HepG2 (cell line): ENCODE measurements at regions not wholly inside any gene's neighbourhood (a gene's known extent, or its start where the extent isn't known, plus 50 kb on each side); places are given as distances from the start of the nearest gene placed in this dataset.

Experiments used
- ARID2 ChIP-seq: sonication (generic); formaldehyde crosslinking; IDR thresholded peaks from 2 replicates; pipeline ENCODE4 v1.8.1; 2022; ENCODE audit warnings: mild to moderate bottlenecking, missing genetic modification reagents, borderline replicate concordance
- IRF1 ChIP-seq: sonication (generic); formaldehyde crosslinking; IDR thresholded peaks from 2 replicates; pipeline ENCODE4 v1.4.0; 2020; ENCODE audit warnings: low read depth, mild to moderate bottlenecking, missing genetic modification reagents
- MEIS1 ChIP-seq: sonication (generic); formaldehyde crosslinking; IDR thresholded peaks from 2 replicates; pipeline ENCODE4 v1.9.0; 2021; ENCODE audit warnings: mild to moderate bottlenecking, missing genetic modification reagents, moderate library complexity, borderline replicate concordance
- ZNF577 ChIP-seq: sonication (generic); formaldehyde crosslinking; IDR thresholded peaks from 2 replicates; pipeline ENCODE4 v1.4.0; 2020; ENCODE audit warnings: mild to moderate bottlenecking, low read depth, missing genetic modification reagents, borderline replicate concordance
- ZNF713 ChIP-seq: sonication (generic); formaldehyde crosslinking; IDR thresholded peaks from 2 replicates; pipeline ENCODE4 v1.4.0; 2020; ENCODE audit warnings: mild to moderate bottlenecking, missing genetic modification reagents
- TF ChIP-seq, protein P1 (sequence below), 2 experiments: sonication (generic) in 1 of 2; formaldehyde crosslinking in 1 of 2; IDR thresholded peaks; 2 replicates each; pipeline versions ENCODE4 v1.6.1 to v1.9.0; 2014 to 2022; ENCODE audit warnings: antibody characterized with exemption in 1 of 2, borderline replicate concordance in 1 of 2, inconsistent platforms in 1 of 2, low read depth in 1 of 2, missing genetic modification reagents in 1 of 2

GRCh38 chr12:124631681-124632256 lies 64.4 kb upstream of the NCOR2 start (continued):
- TF ChIP-seq MEIS1, result no peak
- TF ChIP-seq, protein P1, sequence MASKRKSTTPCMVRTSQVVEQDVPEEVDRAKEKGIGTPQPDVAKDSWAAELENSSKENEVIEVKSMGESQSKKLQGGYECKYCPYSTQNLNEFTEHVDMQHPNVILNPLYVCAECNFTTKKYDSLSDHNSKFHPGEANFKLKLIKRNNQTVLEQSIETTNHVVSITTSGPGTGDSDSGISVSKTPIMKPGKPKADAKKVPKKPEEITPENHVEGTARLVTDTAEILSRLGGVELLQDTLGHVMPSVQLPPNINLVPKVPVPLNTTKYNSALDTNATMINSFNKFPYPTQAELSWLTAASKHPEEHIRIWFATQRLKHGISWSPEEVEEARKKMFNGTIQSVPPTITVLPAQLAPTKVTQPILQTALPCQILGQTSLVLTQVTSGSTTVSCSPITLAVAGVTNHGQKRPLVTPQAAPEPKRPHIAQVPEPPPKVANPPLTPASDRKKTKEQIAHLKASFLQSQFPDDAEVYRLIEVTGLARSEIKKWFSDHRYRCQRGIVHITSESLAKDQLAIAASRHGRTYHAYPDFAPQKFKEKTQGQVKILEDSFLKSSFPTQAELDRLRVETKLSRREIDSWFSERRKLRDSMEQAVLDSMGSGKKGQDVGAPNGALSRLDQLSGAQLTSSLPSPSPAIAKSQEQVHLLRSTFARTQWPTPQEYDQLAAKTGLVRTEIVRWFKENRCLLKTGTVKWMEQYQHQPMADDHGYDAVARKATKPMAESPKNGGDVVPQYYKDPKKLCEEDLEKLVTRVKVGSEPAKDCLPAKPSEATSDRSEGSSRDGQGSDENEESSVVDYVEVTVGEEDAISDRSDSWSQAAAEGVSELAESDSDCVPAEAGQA (IDR thresholded peaks at IDR 0.05; ENCODE audit: low read depth), result no peak
- TF ChIP-seq, protein P1 (CRISPR knock-in tag; IDR thresholded peaks at IDR 0.05; ENCODE audit: borderline replicate concordance), result no peak
- TF ChIP-seq ARID2 (CRISPR knock-in tag), result no peak
- no peak for TF ChIP-seq ZNF577 (CRISPR knock-in tag)
- no peak for TF ChIP-seq IRF1 (CRISPR knock-in tag)
- no peak for TF ChIP-seq ZNF713 (CRISPR knock-in tag)
